ENCODE measurements at regions not wholly inside any gene's neighbourhood (a gene's known extent, or its start where the extent isn't known, plus 50 kb on each side); places are given as distances from the start of the nearest gene placed in this dataset.

DNA sequence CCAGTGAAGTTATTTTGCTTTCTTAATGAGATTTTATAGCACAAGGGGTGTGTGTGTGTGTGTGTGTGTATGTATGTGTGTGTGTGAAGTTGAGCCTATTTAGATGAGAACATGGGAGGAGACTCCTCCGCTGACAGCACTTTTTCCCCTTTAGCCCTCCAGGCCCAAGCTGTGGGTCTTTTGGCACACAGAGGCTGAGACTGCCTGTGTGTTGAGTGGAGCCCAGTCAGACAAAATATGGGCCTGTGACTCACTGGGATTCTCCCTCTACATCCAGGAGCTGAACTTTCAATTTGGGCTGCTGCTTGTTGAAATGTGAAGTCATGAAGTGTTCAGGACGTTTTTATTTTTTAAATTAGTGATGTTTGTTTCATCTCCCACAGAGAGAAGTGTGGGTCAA is 108.0 kb downstream of the MFSD1 start:
- no peak for TF ChIP-seq EZH2 (IDR thresholded peaks at IDR 0.05; ENCODE audit: borderline replicate concordance)
- TF ChIP-seq, protein P1, sequence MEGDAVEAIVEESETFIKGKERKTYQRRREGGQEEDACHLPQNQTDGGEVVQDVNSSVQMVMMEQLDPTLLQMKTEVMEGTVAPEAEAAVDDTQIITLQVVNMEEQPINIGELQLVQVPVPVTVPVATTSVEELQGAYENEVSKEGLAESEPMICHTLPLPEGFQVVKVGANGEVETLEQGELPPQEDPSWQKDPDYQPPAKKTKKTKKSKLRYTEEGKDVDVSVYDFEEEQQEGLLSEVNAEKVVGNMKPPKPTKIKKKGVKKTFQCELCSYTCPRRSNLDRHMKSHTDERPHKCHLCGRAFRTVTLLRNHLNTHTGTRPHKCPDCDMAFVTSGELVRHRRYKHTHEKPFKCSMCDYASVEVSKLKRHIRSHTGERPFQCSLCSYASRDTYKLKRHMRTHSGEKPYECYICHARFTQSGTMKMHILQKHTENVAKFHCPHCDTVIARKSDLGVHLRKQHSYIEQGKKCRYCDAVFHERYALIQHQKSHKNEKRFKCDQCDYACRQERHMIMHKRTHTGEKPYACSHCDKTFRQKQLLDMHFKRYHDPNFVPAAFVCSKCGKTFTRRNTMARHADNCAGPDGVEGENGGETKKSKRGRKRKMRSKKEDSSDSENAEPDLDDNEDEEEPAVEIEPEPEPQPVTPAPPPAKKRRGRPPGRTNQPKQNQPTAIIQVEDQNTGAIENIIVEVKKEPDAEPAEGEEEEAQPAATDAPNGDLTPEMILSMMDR (IDR thresholded peaks at IDR 0.05; ENCODE audit: poor library complexity) = no peak
- no peak for TF ChIP-seq EZH2phosphoT487 (IDR thresholded peaks at IDR 0.05; ENCODE audit: low read depth, severe bottlenecking, unreplicated experiment)

All from hepatocyte (in vitro differentiated cells).